ENCODE measurements at regions not wholly inside any gene's neighbourhood (a gene's known extent, or its start where the extent isn't known, plus 50 kb on each side); places are given as distances from the start of the nearest gene placed in this dataset.

- no peak overlapping the region for H3K27ac ChIP-seq
- H3K4me1 ChIP-seq: no peaks in the 10 kb centered on the region
- no peaks in the 10 kb centered on the region for H3K27me3 ChIP-seq
- no peak for DNase-seq
- 38 to 82% methylated on average over 1 of the region's 1 CpG for WGBS, 2 donors
- H3K4me3 ChIP-seq: no peak overlapping the region
- TF ChIP-seq POLR2A (IDR thresholded peaks at IDR 0.05): no peak
- no peak for TF ChIP-seq CTCF (IDR thresholded peaks at IDR 0.05)
- no peaks in the 10 kb centered on the region for H3K36me3 ChIP-seq (ENCODE audit: low read depth, missing control alignments)
- intact Hi-C loops (cut with DNase I; ENCODE audit: low total_unique reads): no loop called here
- H3K9me3 ChIP-seq: no peaks in the 10 kb centered on the region
Measured at GRCh38 chr11:101180481-101180880, 50.9 kb upstream of the PGR start.

Measured in testis (tissue), 2 donors.